Spleen (tissue), 11 donors: ENCODE measurements at regions not wholly inside any gene's neighbourhood (a gene's known extent, or its start where the extent isn't known, plus 50 kb on each side); places are given as distances from the start of the nearest gene placed in this dataset.

Source experiments
- DNase-seq: peaks from one replicate; pipeline ENCODE4 v3.0.0-alpha.2; 2020
- H3K27ac ChIP-seq, 8 donors: fragments of 200-600 bp; sonication (generic) in 7 of 8; 1 replicate in 4 of 8; 2 replicates in 4 of 8; pipeline versions ENCODE4 v1.5.0 to v1.8.0; 2016 to 2021; ENCODE audit warnings: inconsistent platforms in 4 of 8, mild to moderate bottlenecking in 4 of 8, moderate library complexity in 1 of 8
- H3K27me3 ChIP-seq, 7 donors: fragments of 200-600 bp; sonication (generic) in 6 of 7; replicated peaks in 1 of 7; 1 replicate in 4 of 7; 2 replicates in 3 of 7; pipeline versions ENCODE4 v1.5.0 to v1.8.0; 2016 to 2021; ENCODE audit warnings: inconsistent platforms in 3 of 7, mild to moderate bottlenecking in 1 of 7
- H3K36me3 ChIP-seq, 6 donors: fragments of 200-600 bp; sonication (generic) in 5 of 6; 1 replicate in 4 of 6; 2 replicates in 2 of 6; pipeline versions ENCODE4 v1.5.0 to v1.8.0; 2016 to 2021; ENCODE audit warnings: inconsistent platforms in 2 of 6
- H3K4me1 ChIP-seq, 6 donors: fragments of 200-600 bp; sonication (generic) in 5 of 6; 1 replicate in 3 of 6; 2 replicates in 3 of 6; pipeline versions ENCODE4 v1.5.0 to v1.8.0; 2016 to 2021; ENCODE audit warnings: inconsistent platforms in 3 of 6
- H3K4me3 ChIP-seq, 8 donors: fragments of 200-600 bp; sonication (generic) in 7 of 8; 1 replicate in 4 of 8; 2 replicates in 4 of 8; pipeline versions ENCODE4 v1.5.0 to v1.8.0; 2016 to 2021; ENCODE audit warnings: inconsistent platforms in 4 of 8, mild to moderate bottlenecking in 4 of 8, moderate library complexity in 2 of 8
- H3K9me3 ChIP-seq, 8 donors: fragments of 200-600 bp; sonication (generic) in 7 of 8; 1 replicate in 4 of 8; 2 replicates in 4 of 8; pipeline versions ENCODE4 v1.5.0 to v1.8.0; 2016 to 2021; ENCODE audit warnings: inconsistent platforms in 4 of 8
- POLR2A ChIP-seq, 3 donors: fragments of 450-650 bp; IDR thresholded peaks; one replicate each; pipeline ENCODE4 v1.5.1; 2017; ENCODE audit warnings: antibody characterized with exemption in 3 of 3, mild to moderate bottlenecking in 1 of 3
- POLR2AphosphoS5 ChIP-seq, 3 donors: sonication (generic); formaldehyde crosslinking; IDR thresholded peaks; one replicate each; pipeline ENCODE4 v1.5.1; 2017; ENCODE audit warnings: antibody characterized with exemption in 3 of 3
- WGBS, 5 donors: extraction: QIAGEN DNeasy Blood & Tissue Kit in 3 of 5; methylation state at CpG; one replicate each; pipeline versions ENCODE4 v1.1.5 to v1.1.7; 2013 to 2018; 5-methylcytosine and 5-hydroxymethylcytosine counted together
- intact Hi-C: fragments of 100-400 bp; cut with DNase I; formaldehyde crosslinking; loops from one replicate; pipeline ENCODE4 v1.15.0; 2023; ENCODE audit warnings: low total_unique reads
- TF ChIP-seq, protein P1 (sequence below), 11 experiments: fragments of 200-600 bp in 7 of 11; fragments of 450-650 bp in 4 of 11; sonication (generic) in 4 of 11; IDR thresholded peaks in 8 of 11; conservative IDR thresholded peaks in 3 of 11; 1 replicate in 7 of 11; 2 replicates in 4 of 11; pipeline versions ENCODE4 v1.4.0 to v1.8.0; 2016 to 2021; ENCODE audit warnings: antibody characterized with exemption in 11 of 11, inconsistent platforms in 4 of 11, mild to moderate bottlenecking in 1 of 11
- donor health status: healthy with polysubstance abuse.
- donor health status: DM: no; HTN: no; CAD: no; lungs with moderate emphysema.
- donor health status: DM: no; HTN: no; CAD: no.
- donor health status: Bipolar disorder and iron deficiency.
- donor health status: healthy.
- donor health status: DM: no; HTN: no; CAD: no.
- donor health status: DM: yes; HTN: yes; CAD: no.

- Histone ChIP-seq H3K27ac (no peak overlapping the region), H3K36me3 (no peaks in the 10 kb centered on the region), H3K9me3 (peaks cover 0 to 10% (median 0%) of the 10 kb centered on the region in 8 donors), H3K27me3 (no peaks in the 10 kb centered on the region), H3K4me3 (no peak overlapping the region), H3K4me1 (no peaks in the 10 kb centered on the region)
- TF ChIP-seq, protein P1, sequence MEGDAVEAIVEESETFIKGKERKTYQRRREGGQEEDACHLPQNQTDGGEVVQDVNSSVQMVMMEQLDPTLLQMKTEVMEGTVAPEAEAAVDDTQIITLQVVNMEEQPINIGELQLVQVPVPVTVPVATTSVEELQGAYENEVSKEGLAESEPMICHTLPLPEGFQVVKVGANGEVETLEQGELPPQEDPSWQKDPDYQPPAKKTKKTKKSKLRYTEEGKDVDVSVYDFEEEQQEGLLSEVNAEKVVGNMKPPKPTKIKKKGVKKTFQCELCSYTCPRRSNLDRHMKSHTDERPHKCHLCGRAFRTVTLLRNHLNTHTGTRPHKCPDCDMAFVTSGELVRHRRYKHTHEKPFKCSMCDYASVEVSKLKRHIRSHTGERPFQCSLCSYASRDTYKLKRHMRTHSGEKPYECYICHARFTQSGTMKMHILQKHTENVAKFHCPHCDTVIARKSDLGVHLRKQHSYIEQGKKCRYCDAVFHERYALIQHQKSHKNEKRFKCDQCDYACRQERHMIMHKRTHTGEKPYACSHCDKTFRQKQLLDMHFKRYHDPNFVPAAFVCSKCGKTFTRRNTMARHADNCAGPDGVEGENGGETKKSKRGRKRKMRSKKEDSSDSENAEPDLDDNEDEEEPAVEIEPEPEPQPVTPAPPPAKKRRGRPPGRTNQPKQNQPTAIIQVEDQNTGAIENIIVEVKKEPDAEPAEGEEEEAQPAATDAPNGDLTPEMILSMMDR (IDR thresholded peaks at IDR 0.05 in 8 of 11, conservative IDR thresholded peaks at IDR 0.05 in 3 of 11) = no peak
- TF ChIP-seq POLR2AphosphoS5 (IDR thresholded peaks at IDR 0.05) (no peak), POLR2A (IDR thresholded peaks at IDR 0.05) (no peak)
- no peak for DNase-seq
- WGBS, 5 donors = 65 to 86% (median 75%) methylated on average over 1 of the region's 1 CpG
- intact Hi-C loops = no loop called here
Measured at GRCh38 chr4:137067735-137068134, 464.6 kb downstream of the PCDH18 start.

GRCh38 chr4:137065311-137065710 lies 467.0 kb downstream of the PCDH18 start:
- Histone ChIP-seq H3K27ac (no peak overlapping the region), H3K36me3 (no peaks in the 10 kb centered on the region), H3K9me3 (peaks cover 0 to 5% (median 0%) of the 10 kb centered on the region in 8 donors), H3K4me1 (no peaks in the 10 kb centered on the region), H3K27me3 (no peaks in the 10 kb centered on the region), H3K4me3 (no peak overlapping the region)
- TF ChIP-seq, protein P1 (IDR thresholded peaks at IDR 0.05 in 8 of 11, conservative IDR thresholded peaks at IDR 0.05 in 3 of 11) = no peak
- TF ChIP-seq POLR2A (IDR thresholded peaks at IDR 0.05) (no peak), POLR2AphosphoS5 (IDR thresholded peaks at IDR 0.05) (no peak)
- 69 to 85% (median 71%) methylated on average over 1 of the region's 1 CpG for WGBS, 5 donors
- intact Hi-C loops = no loop called here
- DNase-seq = no peak

GRCh38 chr4:137063961-137064360 lies 468.3 kb downstream of the PCDH18 start:
- H3K36me3 ChIP-seq = no peaks in the 10 kb centered on the region
- H3K4me3 ChIP-seq = no peak overlapping the region
- intact Hi-C loops = no loop called here
- WGBS, 5 donors = 56 to 82% (median 77%) methylated on average over 2 of the region's 2 CpGs
- H3K27me3 ChIP-seq = no peaks in the 10 kb centered on the region
- H3K4me1 ChIP-seq = no peaks in the 10 kb centered on the region
- H3K9me3 ChIP-seq = no peaks in the 10 kb centered on the region
- TF ChIP-seq, protein P1 (IDR thresholded peaks at IDR 0.05 in 8 of 11, conservative IDR thresholded peaks at IDR 0.05 in 3 of 11) = no peak
- TF ChIP-seq POLR2A (IDR thresholded peaks at IDR 0.05) = no peak
- TF ChIP-seq POLR2AphosphoS5 (IDR thresholded peaks at IDR 0.05) = no peak
- no peak overlapping the region for H3K27ac ChIP-seq
- no peak for DNase-seq

DNA sequence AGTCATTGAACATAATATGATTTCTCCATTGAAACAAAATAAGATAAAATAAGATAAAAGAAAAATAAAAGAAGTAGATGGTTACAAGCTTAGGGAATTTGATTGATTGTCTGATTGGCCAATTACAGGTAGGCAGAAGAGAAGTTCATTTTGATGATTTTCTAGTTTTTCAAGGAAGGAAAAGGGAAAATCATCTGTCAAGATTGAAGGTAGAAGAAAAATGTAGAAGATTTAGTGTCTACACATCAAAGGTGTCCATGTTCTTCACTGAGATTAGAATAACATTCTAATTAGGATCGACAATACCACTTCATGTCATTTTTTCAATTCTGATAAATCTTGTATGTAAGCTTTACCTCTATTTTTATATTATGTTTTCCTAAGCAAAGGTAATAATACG lies 489.1 kb downstream of the PCDH18 start:
- H3K27ac ChIP-seq = no peak overlapping the region
- TF ChIP-seq POLR2A (IDR thresholded peaks at IDR 0.05) (no peak), POLR2AphosphoS5 (IDR thresholded peaks at IDR 0.05) (no peak)
- TF ChIP-seq, protein P1 (IDR thresholded peaks at IDR 0.05 in 8 of 11, conservative IDR thresholded peaks at IDR 0.05 in 3 of 11) = no peak
- H3K4me3 ChIP-seq = no peak overlapping the region
- H3K36me3 ChIP-seq = no peaks in the 10 kb centered on the region
- 82 to 96% (median 92%) methylated on average over 2 of the region's 2 CpGs for WGBS, 5 donors
- no peak for DNase-seq
- H3K9me3 ChIP-seq = no peaks in the 10 kb centered on the region
- H3K27me3 ChIP-seq = no peaks in the 10 kb centered on the region
- intact Hi-C loops = no loop called here
- no peaks in the 10 kb centered on the region for H3K4me1 ChIP-seq
